Gastroesophageal sphincter (tissue), 4 donors: ENCODE measurements at regions not wholly inside any gene's neighbourhood (a gene's known extent, or its start where the extent isn't known, plus 50 kb on each side); places are given as distances from the start of the nearest gene placed in this dataset.
"Not testable (repeated sequence)": the region's sequence is repeated elsewhere in the genome, so short reads cannot be mapped to it uniquely, and the experiment has no call there.

ENCODE experiments used
- ATAC-seq: fragments of 150-250 bp; one replicate; pipeline ENCODE4 v1.9.1; 2016; ENCODE audit warnings: mild to moderate bottlenecking, moderate library complexity
- H3K27ac ChIP-seq, 4 donors: fragments of 200-600 bp; sonication (generic) in 3 of 4; 1 replicate in 3 of 4; 2 replicates in 1 of 4; pipeline ENCODE4 v1.5.1; 2016 to 2019
- H3K27me3 ChIP-seq: fragments of 200-600 bp; sonication (generic); one replicate; pipeline ENCODE4 v1.5.1; 2019
- H3K36me3 ChIP-seq, 2 donors: fragments of 200-600 bp; sonication (generic); one replicate each; pipeline ENCODE4 v1.5.1; 2019; ENCODE audit warnings: control low read depth in 1 of 2
- H3K4me1 ChIP-seq, 3 donors: fragments of 200-600 bp; sonication (generic); 1 replicate in 2 of 3; 2 replicates in 1 of 3; pipeline ENCODE4 v1.5.1; 2016 to 2019; ENCODE audit warnings: control low read depth in 2 of 3
- H3K4me3 ChIP-seq, 2 donors: fragments of 200-600 bp; sonication (generic); one replicate each; pipeline ENCODE4 v1.5.1; 2019; ENCODE audit warnings: mild to moderate bottlenecking in 1 of 2, moderate library complexity in 1 of 2
- H3K9me3 ChIP-seq, 3 donors: fragments of 200-600 bp; sonication (generic); one replicate each; pipeline ENCODE4 v1.5.1; 2017 to 2019; ENCODE audit warnings: control low read depth in 2 of 3
- CTCF ChIP-seq, 4 experiments: fragments of 200-600 bp in 2 of 4; fragments of 450-650 bp in 2 of 4; sonication (generic) in 1 of 4; IDR thresholded peaks; one replicate each; pipeline ENCODE4 v1.5.1; 2017 to 2019; ENCODE audit warnings: antibody characterized with exemption in 4 of 4, mild to moderate bottlenecking in 2 of 4, moderate library complexity in 2 of 4
- EP300 ChIP-seq: sonication (generic); formaldehyde crosslinking; IDR thresholded peaks from one replicate; pipeline ENCODE4 v1.6.1; 2017; ENCODE audit warnings: antibody characterized with exemption, mild to moderate bottlenecking
- POLR2A ChIP-seq, 2 donors: fragments of 450-650 bp; IDR thresholded peaks; one replicate each; pipeline ENCODE4 v1.6.1; 2017; ENCODE audit warnings: antibody characterized with exemption in 2 of 2, mild to moderate bottlenecking in 2 of 2, moderate library complexity in 1 of 2
- POLR2AphosphoS5 ChIP-seq: sonication (generic); formaldehyde crosslinking; IDR thresholded peaks from one replicate; pipeline ENCODE4 v1.6.1; 2017; ENCODE audit warnings: antibody characterized with exemption
- WGBS, 2 donors: methylation state at CpG; one replicate each; pipeline ENCODE4 v1.1.5; 2018; ENCODE audit warnings: low coverage in 1 of 2; 5-methylcytosine and 5-hydroxymethylcytosine counted together

GRCh38 chr12:75856235-75856634 lies 175.3 kb downstream of the PHLDA1 start:
- no peaks in the 10 kb centered on the region for H3K9me3 ChIP-seq
- H3K36me3 ChIP-seq, result no peaks in the 10 kb centered on the region
- no peak overlapping the region for H3K4me3 ChIP-seq
- WGBS, 2 donors, result 50 to 67% methylated on average over 1 of the region's 1 CpG
- H3K27me3 ChIP-seq, result no peaks in the 10 kb centered on the region
- no peak overlapping the region for H3K27ac ChIP-seq
- ATAC-seq, result peak; percentile 50
- TF ChIP-seq CTCF (IDR thresholded peaks at IDR 0.05), result no peak
- no peak for TF ChIP-seq POLR2A (IDR thresholded peaks at IDR 0.05)
- no peak for TF ChIP-seq EP300
- TF ChIP-seq POLR2AphosphoS5, result no peak
- no peaks in the 10 kb centered on the region for H3K4me1 ChIP-seq

- TF ChIP-seq POLR2AphosphoS5 (no peak), POLR2A (IDR thresholded peaks at IDR 0.05) (no peak), EP300 (no peak), CTCF (IDR thresholded peaks at IDR 0.05) (no peak)
- no peak for ATAC-seq
These were observed 176.2 kb downstream of the PHLDA1 start for GRCh38 chr12:75855360-75855759.

GRCh38 chr12:75854681-75855309 lies 176.8 kb downstream of the PHLDA1 start:
- no peaks in the 10 kb centered on the region for H3K9me3 ChIP-seq
- no peak overlapping the region for H3K27ac ChIP-seq
- WGBS, 2 donors, result 64 to 78% methylated on average over 4 of the region's 4 CpGs
- ATAC-seq, result no peak
- TF ChIP-seq POLR2AphosphoS5 (no peak), POLR2A (IDR thresholded peaks at IDR 0.05) (no peak), CTCF (IDR thresholded peaks at IDR 0.05) (no peak), EP300 (no peak)
- no peak overlapping the region for H3K4me3 ChIP-seq
- no peaks in the 10 kb centered on the region for H3K4me1 ChIP-seq
- no peaks in the 10 kb centered on the region for H3K36me3 ChIP-seq
- H3K27me3 ChIP-seq, result no peaks in the 10 kb centered on the region

More at GRCh38 chr12:75855360-75855759, 176.2 kb downstream of the PHLDA1 start:
- Histone ChIP-seq H3K27me3 (no peaks in the 10 kb centered on the region), H3K4me3 (no peak overlapping the region), H3K27ac (no peak overlapping the region), H3K36me3 (no peaks in the 10 kb centered on the region), H3K4me1 (no peaks in the 10 kb centered on the region), H3K9me3 (no peaks in the 10 kb centered on the region)
- 93 to 95% methylated on average over 2 of the region's 2 CpGs for WGBS, 2 donors

- ATAC-seq, H3K27ac ChIP-seq, H3K4me3 ChIP-seq, H3K4me1 ChIP-seq, H3K27me3 ChIP-seq, H3K36me3 ChIP-seq, H3K9me3 ChIP-seq: not testable (repeated sequence)
- 93 to 95% methylated on average over 5 of the region's 5 CpGs for WGBS, 2 donors
These were observed 177.4 kb downstream of the PHLDA1 start for GRCh38 chr12:75854137-75854536.

GRCh38 chr12:75853626-75854025 lies 177.9 kb downstream of the PHLDA1 start:
- no peaks in the 10 kb centered on the region for H3K9me3 ChIP-seq
- no peaks in the 10 kb centered on the region for H3K36me3 ChIP-seq
- no peak for ATAC-seq
- WGBS, 2 donors, result 90 to 100% methylated on average over 2 of the region's 2 CpGs
- H3K4me3 ChIP-seq, result no peak overlapping the region
- peaks cover 0 to 7% (median under 1%) of the 10 kb centered on the region in 3 donors for H3K4me1 ChIP-seq
- no peaks in the 10 kb centered on the region for H3K27me3 ChIP-seq
- no peak for TF ChIP-seq EP300
- TF ChIP-seq CTCF (IDR thresholded peaks at IDR 0.05), result no peak
- TF ChIP-seq POLR2AphosphoS5, result no peak
- no peak for TF ChIP-seq POLR2A (IDR thresholded peaks at IDR 0.05)
- H3K27ac ChIP-seq, result no peak overlapping the region
